HFFc6 (cell line): ENCODE measurements at regions not wholly inside any gene's neighbourhood (a gene's known extent, or its start where the extent isn't known, plus 50 kb on each side); places are given as distances from the start of the nearest gene placed in this dataset.

Experiments
- DNase-seq: peaks from one replicate; pipeline ENCODE4 v3.0.0-alpha.2; 2018
- H3K27ac Mint-ChIP-seq: 2 replicates; pipeline ENCODE4 v1.8.0; 2020; ENCODE audit warnings: mild to moderate bottlenecking, mixed read lengths
- H3K27me3 Mint-ChIP-seq: 2 replicates; pipeline ENCODE4 v1.8.0; 2021; ENCODE audit warnings: mild to moderate bottlenecking, moderate library complexity, mixed read lengths; ENCODE audit not compliant: insufficient read depth
- H3K36me3 Mint-ChIP-seq: 2 replicates; pipeline ENCODE4 v1.8.0; 2021; ENCODE audit warnings: low read depth, mixed read lengths
- H3K4me1 Mint-ChIP-seq: 2 replicates; pipeline ENCODE4 v1.8.0; 2020; ENCODE audit warnings: low read depth, mixed read lengths
- H3K4me3 Mint-ChIP-seq: 2 replicates; pipeline ENCODE4 v1.8.0; 2020; ENCODE audit warnings: mild to moderate bottlenecking, moderate library complexity, mixed read lengths
- H3K9me3 Mint-ChIP-seq: 2 replicates; pipeline ENCODE4 v1.8.0; 2020; ENCODE audit warnings: mild to moderate bottlenecking, mixed read lengths
- TF ChIP-seq, protein P1 (sequence below): fragments of 200-600 bp; sonication (generic); IDR thresholded peaks from 2 replicates; pipeline ENCODE4 v1.5.0; 2021; ENCODE audit warnings: antibody characterized with exemption, mild to moderate bottlenecking

DNA sequence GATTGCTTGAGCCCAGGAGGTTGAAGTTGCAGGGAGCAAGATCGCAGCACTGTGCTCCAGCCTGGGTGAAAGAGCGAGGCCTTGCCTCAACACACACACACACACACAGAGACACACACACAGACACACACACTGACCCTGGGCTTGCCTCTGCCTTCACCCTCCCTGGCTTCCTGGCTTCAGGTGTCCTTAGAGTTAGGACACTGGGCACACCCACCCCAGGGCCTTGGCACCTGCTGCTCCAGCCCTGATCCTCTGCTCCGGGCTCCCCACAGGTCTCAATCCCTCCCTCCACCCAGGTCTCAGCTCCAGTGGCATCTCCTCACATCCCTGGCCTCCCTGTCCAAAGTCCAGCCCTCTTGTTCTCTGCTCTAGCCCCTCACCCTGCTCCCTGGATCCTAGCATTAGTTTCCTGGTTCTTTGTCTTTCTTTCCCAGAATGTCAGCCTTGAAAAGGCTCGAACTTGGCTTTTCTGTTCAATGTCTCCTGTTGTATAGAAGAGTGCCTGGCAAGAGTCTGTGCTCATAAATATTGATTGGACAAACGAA, 212.9 kb downstream of the C9orf50 start:
- Mint-ChIP-seq H3K36me3 (peaks cover 12% of the 10 kb centered on the region), H3K4me1 (peaks cover 5% of the 10 kb centered on the region), H3K27me3 (peaks cover 3% of the 10 kb centered on the region), H3K27ac (no peak overlapping the region), H3K4me3 (no peak overlapping the region), H3K9me3 (peaks cover 12% of the 10 kb centered on the region)
- TF ChIP-seq, protein P1, sequence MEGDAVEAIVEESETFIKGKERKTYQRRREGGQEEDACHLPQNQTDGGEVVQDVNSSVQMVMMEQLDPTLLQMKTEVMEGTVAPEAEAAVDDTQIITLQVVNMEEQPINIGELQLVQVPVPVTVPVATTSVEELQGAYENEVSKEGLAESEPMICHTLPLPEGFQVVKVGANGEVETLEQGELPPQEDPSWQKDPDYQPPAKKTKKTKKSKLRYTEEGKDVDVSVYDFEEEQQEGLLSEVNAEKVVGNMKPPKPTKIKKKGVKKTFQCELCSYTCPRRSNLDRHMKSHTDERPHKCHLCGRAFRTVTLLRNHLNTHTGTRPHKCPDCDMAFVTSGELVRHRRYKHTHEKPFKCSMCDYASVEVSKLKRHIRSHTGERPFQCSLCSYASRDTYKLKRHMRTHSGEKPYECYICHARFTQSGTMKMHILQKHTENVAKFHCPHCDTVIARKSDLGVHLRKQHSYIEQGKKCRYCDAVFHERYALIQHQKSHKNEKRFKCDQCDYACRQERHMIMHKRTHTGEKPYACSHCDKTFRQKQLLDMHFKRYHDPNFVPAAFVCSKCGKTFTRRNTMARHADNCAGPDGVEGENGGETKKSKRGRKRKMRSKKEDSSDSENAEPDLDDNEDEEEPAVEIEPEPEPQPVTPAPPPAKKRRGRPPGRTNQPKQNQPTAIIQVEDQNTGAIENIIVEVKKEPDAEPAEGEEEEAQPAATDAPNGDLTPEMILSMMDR = no peak
- no peak for DNase-seq

DNA sequence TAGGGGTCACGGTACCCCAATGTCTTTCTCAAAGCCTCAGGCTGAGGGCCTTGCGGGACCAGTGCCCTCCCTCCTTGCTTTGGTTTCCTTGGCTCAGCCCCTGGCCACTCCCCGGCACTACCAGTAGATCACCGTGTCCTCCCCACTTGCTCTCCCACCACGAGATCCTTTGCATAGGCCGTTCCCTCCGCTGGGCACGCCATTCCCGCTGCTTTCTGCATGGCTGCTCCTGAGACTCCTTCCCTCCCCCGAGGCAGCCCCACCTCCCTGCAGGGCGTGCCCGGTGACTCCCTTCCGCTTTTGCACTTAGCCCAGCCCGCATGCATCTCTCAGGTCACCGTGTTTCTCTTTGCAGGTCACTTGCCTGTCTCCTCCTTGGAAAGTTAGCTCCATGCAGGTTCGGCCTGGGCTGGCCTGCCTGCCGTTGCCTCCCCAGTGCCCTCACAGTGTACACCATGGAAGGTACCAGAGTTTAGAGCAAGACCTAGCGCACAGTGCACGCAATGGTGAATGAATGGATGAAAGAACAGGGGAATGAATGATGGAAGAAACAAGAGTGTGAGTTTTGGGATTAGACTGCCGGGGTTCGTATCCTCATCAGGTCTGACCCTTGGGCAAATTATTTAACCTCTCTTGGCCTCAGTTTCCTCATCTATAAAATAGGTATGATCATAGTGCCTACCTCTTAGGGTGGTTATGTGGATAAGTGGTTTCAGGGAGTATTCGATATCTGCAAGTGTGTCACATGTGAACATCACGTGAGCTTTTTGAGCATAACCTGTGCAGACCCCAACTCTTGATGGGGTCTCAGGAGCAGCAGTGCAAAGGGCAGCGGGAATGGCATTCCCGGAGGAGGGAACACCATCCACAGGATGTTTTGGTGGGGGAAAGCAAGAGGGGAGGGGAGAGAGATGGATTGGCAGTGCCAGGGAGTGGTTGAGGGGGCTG, 214.3 kb downstream of the C9orf50 start:
- H3K9me3 Mint-ChIP-seq = peaks cover 12% of the 10 kb centered on the region
- H3K4me1 Mint-ChIP-seq = no peaks in the 10 kb centered on the region
- TF ChIP-seq, protein P1 = no peak
- H3K27me3 Mint-ChIP-seq = peaks cover 3% of the 10 kb centered on the region
- no peak for DNase-seq
- no peak overlapping the region for H3K27ac Mint-ChIP-seq
- peaks cover 12% of the 10 kb centered on the region for H3K36me3 Mint-ChIP-seq
- H3K4me3 Mint-ChIP-seq = no peak overlapping the region

DNA sequence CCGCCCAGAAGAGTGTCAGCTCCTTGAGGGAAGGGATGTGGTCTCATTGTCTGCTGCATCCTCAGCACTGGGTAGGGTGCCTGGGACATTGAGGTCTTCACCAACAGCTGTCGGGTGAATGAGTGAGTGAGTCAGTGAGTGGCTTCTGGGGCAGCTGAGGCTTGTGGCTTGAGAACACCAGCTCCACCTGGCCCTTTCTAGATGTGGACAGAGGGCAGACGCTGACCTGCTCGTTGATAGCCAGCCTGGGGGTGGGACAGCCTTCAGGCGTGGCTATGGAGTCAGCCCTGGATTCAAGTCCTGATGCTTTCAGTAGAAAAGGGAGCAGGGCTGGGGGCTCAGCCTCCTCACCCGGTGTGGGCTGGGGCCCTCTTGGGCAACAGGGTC, 215.1 kb downstream of the C9orf50 start:
- Mint-ChIP-seq H3K36me3 (peaks cover 11% of the 10 kb centered on the region), H3K27me3 (peaks cover 3% of the 10 kb centered on the region), H3K4me1 (no peaks in the 10 kb centered on the region), H3K9me3 (peaks cover 12% of the 10 kb centered on the region), H3K4me3 (no peak overlapping the region), H3K27ac (no peak overlapping the region)
- TF ChIP-seq, protein P1 = no peak
- no peak for DNase-seq

GRCh38 chr9:129405089-129405826, 215.6 kb downstream of the C9orf50 start:
- H3K27me3 Mint-ChIP-seq = peaks cover 3% of the 10 kb centered on the region
- DNase-seq = no peak
- no peak overlapping the region for H3K4me3 Mint-ChIP-seq
- H3K9me3 Mint-ChIP-seq = peaks cover 7% of the 10 kb centered on the region
- peaks cover 5% of the 10 kb centered on the region for H3K36me3 Mint-ChIP-seq
- no peak overlapping the region for H3K27ac Mint-ChIP-seq
- no peaks in the 10 kb centered on the region for H3K4me1 Mint-ChIP-seq
- TF ChIP-seq, protein P1 = no peak

DNA sequence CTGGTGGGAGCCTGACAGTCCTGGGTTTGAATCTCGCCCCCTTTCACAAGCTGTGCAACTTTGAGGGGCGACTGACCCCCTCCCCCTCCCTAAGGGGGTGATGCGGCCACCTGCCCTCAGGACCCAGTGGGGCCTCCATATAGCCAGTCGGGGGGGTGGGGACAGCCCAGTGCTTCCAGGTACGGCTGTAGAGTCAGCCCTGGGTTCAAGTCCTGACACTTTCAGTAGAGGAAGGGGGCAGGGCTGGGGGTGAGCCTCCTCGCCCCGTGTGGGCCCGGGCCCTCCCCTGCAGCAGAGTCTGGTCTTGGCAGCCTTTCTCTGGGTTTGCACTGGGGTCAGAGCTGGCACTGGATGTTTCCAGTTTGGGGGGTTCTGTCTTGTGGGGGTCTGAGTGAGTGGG, 216.3 kb downstream of the C9orf50 start:
- Mint-ChIP-seq H3K9me3 (peaks cover under 1% of the 10 kb centered on the region), H3K27ac (no peak overlapping the region), H3K36me3 (no peaks in the 10 kb centered on the region), H3K27me3 (peaks cover 3% of the 10 kb centered on the region), H3K4me1 (no peaks in the 10 kb centered on the region), H3K4me3 (no peak overlapping the region)
- TF ChIP-seq, protein P1 = no peak
- no peak for DNase-seq
